Upper lobe of right lung (tissue), 1 donor: ENCODE measurements at regions not wholly inside any gene's neighbourhood (a gene's known extent, or its start where the extent isn't known, plus 50 kb on each side); places are given as distances from the start of the nearest gene placed in this dataset.

Experiments used
- ATAC-seq: fragments of 200-7000 bp; cut with Tn5 transposase; one replicate; pipeline ENCODE4 v1.9.1; 2020; ENCODE audit warnings: mild to moderate bottlenecking, moderate library complexity
- DNase-seq: peaks from one replicate; pipeline ENCODE4 v3.0.0-alpha.2; 2020
- H3K27ac ChIP-seq: fragments of 200-600 bp; one replicate; pipeline ENCODE4 v1.8.0; 2022
- H3K27me3 ChIP-seq: fragments of 200-600 bp; one replicate; pipeline ENCODE4 v1.8.0; 2022; ENCODE audit warnings: mild to moderate bottlenecking
- H3K36me3 ChIP-seq: fragments of 200-600 bp; one replicate; pipeline ENCODE4 v1.8.0; 2022
- H3K4me1 ChIP-seq: fragments of 200-600 bp; one replicate; pipeline ENCODE4 v1.8.0; 2022
- H3K4me3 ChIP-seq: fragments of 200-600 bp; one replicate; pipeline ENCODE4 v1.8.0; 2022; ENCODE audit warnings: mild to moderate bottlenecking
- H3K9me3 ChIP-seq: fragments of 200-600 bp; one replicate; pipeline ENCODE4 v1.8.0; 2022
- CTCF ChIP-seq: fragments of 200-600 bp; IDR thresholded peaks from one replicate; pipeline ENCODE4 v1.8.0; 2022; ENCODE audit warnings: antibody characterized with exemption
- intact Hi-C: fragments of 100-400 bp; cut with DNase I; formaldehyde crosslinking; loops from one replicate; pipeline ENCODE4 v1.11.0; 2022
- donor health status: DM: no; HTN: yes; CAD: no; lungs with severe emphysema.

GRCh38 chr6:104305206-104305605, 554.5 kb downstream of the HACE1 start:
- DNase-seq (no peak), ATAC-seq (no peak)
- Histone ChIP-seq H3K36me3 (no peaks in the 10 kb centered on the region), H3K4me1 (no peaks in the 10 kb centered on the region), H3K27me3 (no peaks in the 10 kb centered on the region), H3K27ac (no peak overlapping the region), H3K9me3 (no peaks in the 10 kb centered on the region), H3K4me3 (no peak overlapping the region)
- intact Hi-C loops = no loop called here
- TF ChIP-seq CTCF = no peak

- Histone ChIP-seq H3K4me3 (no peak overlapping the region), H3K4me1 (no peaks in the 10 kb centered on the region), H3K9me3 (no peaks in the 10 kb centered on the region), H3K27me3 (no peaks in the 10 kb centered on the region), H3K36me3 (no peaks in the 10 kb centered on the region), H3K27ac (no peak overlapping the region)
- ATAC-seq = no peak
- intact Hi-C loops = no loop called here
- no peak for TF ChIP-seq CTCF
- DNase-seq = no peak
Observed at GRCh38 chr6:104301951-104302350, 557.8 kb downstream of the HACE1 start.

GRCh38 chr6:104286641-104287040, 573.1 kb downstream of the HACE1 start:
- Histone ChIP-seq H3K27ac (no peak overlapping the region), H3K27me3 (no peaks in the 10 kb centered on the region), H3K36me3 (no peaks in the 10 kb centered on the region), H3K4me1 (no peaks in the 10 kb centered on the region), H3K4me3 (no peak overlapping the region), H3K9me3 (no peaks in the 10 kb centered on the region)
- no peak for TF ChIP-seq CTCF
- DNase-seq = no peak
- intact Hi-C loops = no loop called here
- ATAC-seq = no peak

GRCh38 chr6:104284872-104285271, 574.8 kb downstream of the HACE1 start:
- no peak for DNase-seq
- no peak overlapping the region for H3K27ac ChIP-seq
- no peaks in the 10 kb centered on the region for H3K9me3 ChIP-seq
- H3K4me1 ChIP-seq = no peaks in the 10 kb centered on the region
- intact Hi-C loops = no loop called here
- no peak overlapping the region for H3K4me3 ChIP-seq
- no peak for ATAC-seq
- H3K27me3 ChIP-seq = no peaks in the 10 kb centered on the region
- no peaks in the 10 kb centered on the region for H3K36me3 ChIP-seq
- TF ChIP-seq CTCF = no peak

- Histone ChIP-seq H3K27ac (no peak overlapping the region), H3K27me3 (no peaks in the 10 kb centered on the region), H3K4me1 (no peaks in the 10 kb centered on the region), H3K9me3 (no peaks in the 10 kb centered on the region), H3K4me3 (no peak overlapping the region), H3K36me3 (no peaks in the 10 kb centered on the region)
- no peak for DNase-seq
- TF ChIP-seq CTCF = no peak
- no peak for ATAC-seq
- intact Hi-C loops = no loop called here
Observed at GRCh38 chr6:104282581-104282980, 577.1 kb downstream of the HACE1 start.

GRCh38 chr6:104281370-104281769, 578.3 kb downstream of the HACE1 start:
- no peaks in the 10 kb centered on the region for H3K27me3 ChIP-seq
- no peak overlapping the region for H3K27ac ChIP-seq
- DNase-seq (no peak), ATAC-seq (peak; percentile 54)
- no peak overlapping the region for H3K4me3 ChIP-seq
- H3K36me3 ChIP-seq = no peaks in the 10 kb centered on the region
- no peak for TF ChIP-seq CTCF
- H3K9me3 ChIP-seq = no peaks in the 10 kb centered on the region
- intact Hi-C loops = no loop called here
- no peaks in the 10 kb centered on the region for H3K4me1 ChIP-seq
